Spinal cord (tissue), 9 donors: ENCODE measurements at regions not wholly inside any gene's neighbourhood (a gene's known extent, or its start where the extent isn't known, plus 50 kb on each side); places are given as distances from the start of the nearest gene placed in this dataset.

Experiments used
- DNase-seq, 6 donors: peaks; one replicate each; pipeline versions ENCODE4 v3.0.0 to v3.0.0-alpha.2; 2013 to 2015; ENCODE audit warnings: low spot score in 6 of 6, low read depth in 4 of 6
- H3K27ac ChIP-seq: one replicate; pipeline ENCODE4 v1.5.1; 2013; ENCODE audit warnings: low read depth, low read length, control low read depth
- H3K27me3 ChIP-seq: one replicate; pipeline ENCODE4 v1.6.1; 2013; ENCODE audit warnings: low read length; ENCODE audit not compliant: control insufficient read depth, insufficient read depth
- H3K36me3 ChIP-seq: one replicate; pipeline ENCODE4 v1.6.1; 2013; ENCODE audit warnings: low read length; ENCODE audit not compliant: control insufficient read depth, insufficient read depth
- H3K4me1 ChIP-seq: one replicate; pipeline ENCODE4 v1.6.1; 2013; ENCODE audit warnings: low read length; ENCODE audit not compliant: control insufficient read depth, insufficient read depth
- H3K4me3 ChIP-seq: one replicate; pipeline ENCODE4 v1.5.1; 2013; ENCODE audit warnings: low read depth, low read length, control low read depth
- H3K9me3 ChIP-seq: one replicate; pipeline ENCODE4 v1.6.1; 2013; ENCODE audit warnings: low read length; ENCODE audit not compliant: control insufficient read depth, insufficient read depth
- WGBS: methylation state at CpG from one replicate; pipeline ENCODE4 v1.1.5; 2013; ENCODE audit warnings: missing lambda C conversion rate; ENCODE audit not compliant: insufficient coverage; 5-methylcytosine and 5-hydroxymethylcytosine counted together
- donor health status: healthy.

GRCh38 chr20:21622097-21622857 lies 83.2 kb upstream of the PAX1 start:
- Histone ChIP-seq H3K27ac (no peak overlapping the region), H3K9me3 (no peaks in the 10 kb centered on the region), H3K4me3 (no peak overlapping the region), H3K4me1 (no peaks in the 10 kb centered on the region), H3K36me3 (no peaks in the 10 kb centered on the region), H3K27me3 (peaks cover 3% of the 10 kb centered on the region)
- peak in 1 of 6 donors; percentile 5 for DNase-seq
- 88% methylated on average over 1 of the region's 3 CpGs for WGBS

GRCh38 chr20:21618759-21619416 lies 86.6 kb upstream of the PAX1 start:
- Histone ChIP-seq H3K4me3 (no peak overlapping the region), H3K36me3 (no peaks in the 10 kb centered on the region), H3K9me3 (no peaks in the 10 kb centered on the region), H3K4me1 (peaks cover 5% of the 10 kb centered on the region), H3K27ac (no peak overlapping the region), H3K27me3 (peaks cover 3% of the 10 kb centered on the region)
- 79% methylated on average over 2 of the region's 7 CpGs for WGBS
- DNase-seq, result no peak

GRCh38 chr20:21615617-21616080 lies 89.8 kb upstream of the PAX1 start:
- Histone ChIP-seq H3K36me3 (no peaks in the 10 kb centered on the region), H3K4me1 (peaks cover 10% of the 10 kb centered on the region), H3K4me3 (no peak overlapping the region), H3K27me3 (no peaks in the 10 kb centered on the region), H3K27ac (no peak overlapping the region), H3K9me3 (no peaks in the 10 kb centered on the region)
- DNase-seq, result peak; percentile 64 to 96 (median 78)
- WGBS, result 12% methylated on average over 8 of the region's 10 CpGs

- Histone ChIP-seq H3K4me3 (no peak overlapping the region), H3K4me1 (peaks cover 10% of the 10 kb centered on the region), H3K27ac (peak overlapping the region; percentile 40), H3K36me3 (no peaks in the 10 kb centered on the region), H3K27me3 (no peaks in the 10 kb centered on the region), H3K9me3 (no peaks in the 10 kb centered on the region)
- peak in 2 of 6 donors; percentile 38 to 54 for DNase-seq
- 78% methylated on average over 3 of the region's 6 CpGs for WGBS
Observed at GRCh38 chr20:21614980-21615379, 90.5 kb upstream of the PAX1 start.

GRCh38 chr20:21613512-21613911 lies 92.0 kb upstream of the PAX1 start:
- Histone ChIP-seq H3K4me3 (no peak overlapping the region), H3K27ac (no peak overlapping the region), H3K4me1 (peaks cover 16% of the 10 kb centered on the region), H3K36me3 (no peaks in the 10 kb centered on the region), H3K27me3 (no peaks in the 10 kb centered on the region), H3K9me3 (no peaks in the 10 kb centered on the region)
- WGBS, result no CpG with 5 or more reads among the region's 6 CpGs
- DNase-seq, result peak in 2 of 6 donors; percentile 40 to 54

- 91% methylated on average over 1 of the region's 1 CpG for WGBS
- Histone ChIP-seq H3K27me3 (no peaks in the 10 kb centered on the region), H3K4me1 (peaks cover 34% of the 10 kb centered on the region), H3K4me3 (no peak overlapping the region), H3K9me3 (no peaks in the 10 kb centered on the region), H3K27ac (no peak overlapping the region), H3K36me3 (no peaks in the 10 kb centered on the region)
- no peak for DNase-seq
Observed at GRCh38 chr20:21609981-21610380, 95.5 kb upstream of the PAX1 start.

GRCh38 chr20:21609221-21609620 lies 95.4 kb upstream of the NKX2-2 start:
- no peak overlapping the region for H3K4me3 ChIP-seq
- no peak overlapping the region for H3K27ac ChIP-seq
- H3K27me3 ChIP-seq, result no peaks in the 10 kb centered on the region
- 54% methylated on average over 3 of the region's 3 CpGs for WGBS
- H3K36me3 ChIP-seq, result no peaks in the 10 kb centered on the region
- H3K4me1 ChIP-seq, result peaks cover 29% of the 10 kb centered on the region
- peak in 2 of 6 donors; percentile 14 to 16 for DNase-seq
- H3K9me3 ChIP-seq, result no peaks in the 10 kb centered on the region

- H3K9me3 ChIP-seq, result no peaks in the 10 kb centered on the region
- no peaks in the 10 kb centered on the region for H3K27me3 ChIP-seq
- no peak overlapping the region for H3K4me3 ChIP-seq
- peaks cover 29% of the 10 kb centered on the region for H3K4me1 ChIP-seq
- H3K27ac ChIP-seq, result no peak overlapping the region
- H3K36me3 ChIP-seq, result no peaks in the 10 kb centered on the region
- no peak for DNase-seq
Observed at GRCh38 chr20:21608777-21609176, 94.9 kb upstream of the NKX2-2 start.

GRCh38 chr20:21607971-21608725 lies 94.3 kb upstream of the NKX2-2 start:
- no peaks in the 10 kb centered on the region for H3K36me3 ChIP-seq
- H3K27me3 ChIP-seq, result no peaks in the 10 kb centered on the region
- peaks cover 25% of the 10 kb centered on the region for H3K4me1 ChIP-seq
- H3K4me3 ChIP-seq, result no peak overlapping the region
- peak overlapping the region; percentile 67 for H3K27ac ChIP-seq
- H3K9me3 ChIP-seq, result no peaks in the 10 kb centered on the region
- 25% methylated on average over 38 of the region's 38 CpGs for WGBS
- DNase-seq, result peak; percentile 72 to 94 (median 84)
